ENCODE measurements at regions not wholly inside any gene's neighbourhood (a gene's known extent, or its start where the extent isn't known, plus 50 kb on each side); places are given as distances from the start of the nearest gene placed in this dataset.

DNA sequence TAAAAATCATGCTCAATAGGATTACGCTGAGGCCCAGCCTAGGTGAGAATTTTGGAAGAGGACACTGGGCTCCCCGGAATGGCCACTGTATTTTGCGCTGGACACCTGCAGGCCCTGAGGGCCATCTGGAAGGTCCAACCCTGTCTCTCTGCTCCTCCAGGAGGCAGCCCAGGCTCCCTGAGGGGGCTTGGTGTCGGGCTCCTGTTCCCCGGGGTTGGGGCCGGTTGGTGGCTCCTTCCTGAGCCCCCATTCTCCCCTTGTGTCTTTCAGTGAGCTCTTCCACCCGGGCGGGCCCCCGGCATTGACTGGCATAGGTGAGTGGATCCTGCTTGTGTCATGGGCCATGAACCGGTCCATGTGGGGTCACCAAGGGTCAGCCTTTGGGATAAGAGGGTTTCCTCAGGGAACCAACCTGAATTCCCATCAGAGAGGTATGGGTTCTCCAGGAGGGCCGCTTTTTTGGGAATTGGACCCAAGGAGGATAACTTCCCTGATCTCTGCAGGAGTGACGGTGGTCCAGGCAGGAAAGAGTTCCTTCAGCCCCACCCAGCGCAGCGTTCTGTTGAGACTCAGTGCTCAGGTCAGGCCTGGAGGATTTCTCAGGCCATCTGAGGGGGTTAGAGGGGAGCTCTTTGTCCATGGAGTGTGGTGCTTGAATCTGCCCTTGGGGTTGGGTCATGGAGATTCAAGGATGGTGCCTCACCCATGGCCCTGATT, 187.8 kb downstream of the UBE3A start:
- TF ChIP-seq, protein P1, sequence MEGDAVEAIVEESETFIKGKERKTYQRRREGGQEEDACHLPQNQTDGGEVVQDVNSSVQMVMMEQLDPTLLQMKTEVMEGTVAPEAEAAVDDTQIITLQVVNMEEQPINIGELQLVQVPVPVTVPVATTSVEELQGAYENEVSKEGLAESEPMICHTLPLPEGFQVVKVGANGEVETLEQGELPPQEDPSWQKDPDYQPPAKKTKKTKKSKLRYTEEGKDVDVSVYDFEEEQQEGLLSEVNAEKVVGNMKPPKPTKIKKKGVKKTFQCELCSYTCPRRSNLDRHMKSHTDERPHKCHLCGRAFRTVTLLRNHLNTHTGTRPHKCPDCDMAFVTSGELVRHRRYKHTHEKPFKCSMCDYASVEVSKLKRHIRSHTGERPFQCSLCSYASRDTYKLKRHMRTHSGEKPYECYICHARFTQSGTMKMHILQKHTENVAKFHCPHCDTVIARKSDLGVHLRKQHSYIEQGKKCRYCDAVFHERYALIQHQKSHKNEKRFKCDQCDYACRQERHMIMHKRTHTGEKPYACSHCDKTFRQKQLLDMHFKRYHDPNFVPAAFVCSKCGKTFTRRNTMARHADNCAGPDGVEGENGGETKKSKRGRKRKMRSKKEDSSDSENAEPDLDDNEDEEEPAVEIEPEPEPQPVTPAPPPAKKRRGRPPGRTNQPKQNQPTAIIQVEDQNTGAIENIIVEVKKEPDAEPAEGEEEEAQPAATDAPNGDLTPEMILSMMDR (IDR thresholded peaks at IDR 0.05), result no peak
- TF ChIP-seq POLR2A (IDR thresholded peaks at IDR 0.05) (no peak), EP300 (IDR thresholded peaks at IDR 0.05; ENCODE audit: low read depth) (no peak)

Measured in transverse colon (tissue), 3 donors.